ENCODE measurements at regions not wholly inside any gene's neighbourhood (a gene's known extent, or its start where the extent isn't known, plus 50 kb on each side); places are given as distances from the start of the nearest gene placed in this dataset.

DNA sequence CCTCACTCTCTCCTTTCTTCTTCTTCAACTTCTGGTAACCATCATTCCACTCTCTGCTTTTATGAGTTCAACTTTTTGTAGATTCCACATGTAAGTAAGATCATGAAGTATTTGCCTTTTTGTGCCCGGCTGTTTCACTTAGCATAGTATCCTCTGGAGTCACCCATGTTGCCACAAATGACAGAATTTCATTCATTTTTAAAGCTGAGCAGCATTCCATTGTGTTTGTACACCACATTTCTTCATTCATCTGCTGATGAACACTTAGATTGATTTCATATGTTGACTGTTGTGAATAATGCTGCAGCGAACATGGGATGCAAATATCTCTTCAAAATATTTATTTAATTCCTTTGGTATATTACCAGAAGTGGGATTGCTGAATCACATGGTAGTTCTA lies 133.6 kb upstream of the ERBB4 start:
- no peak overlapping the region for H3K4me3 ChIP-seq (ENCODE audit: low read depth, low read length)
- TF ChIP-seq, protein P1, sequence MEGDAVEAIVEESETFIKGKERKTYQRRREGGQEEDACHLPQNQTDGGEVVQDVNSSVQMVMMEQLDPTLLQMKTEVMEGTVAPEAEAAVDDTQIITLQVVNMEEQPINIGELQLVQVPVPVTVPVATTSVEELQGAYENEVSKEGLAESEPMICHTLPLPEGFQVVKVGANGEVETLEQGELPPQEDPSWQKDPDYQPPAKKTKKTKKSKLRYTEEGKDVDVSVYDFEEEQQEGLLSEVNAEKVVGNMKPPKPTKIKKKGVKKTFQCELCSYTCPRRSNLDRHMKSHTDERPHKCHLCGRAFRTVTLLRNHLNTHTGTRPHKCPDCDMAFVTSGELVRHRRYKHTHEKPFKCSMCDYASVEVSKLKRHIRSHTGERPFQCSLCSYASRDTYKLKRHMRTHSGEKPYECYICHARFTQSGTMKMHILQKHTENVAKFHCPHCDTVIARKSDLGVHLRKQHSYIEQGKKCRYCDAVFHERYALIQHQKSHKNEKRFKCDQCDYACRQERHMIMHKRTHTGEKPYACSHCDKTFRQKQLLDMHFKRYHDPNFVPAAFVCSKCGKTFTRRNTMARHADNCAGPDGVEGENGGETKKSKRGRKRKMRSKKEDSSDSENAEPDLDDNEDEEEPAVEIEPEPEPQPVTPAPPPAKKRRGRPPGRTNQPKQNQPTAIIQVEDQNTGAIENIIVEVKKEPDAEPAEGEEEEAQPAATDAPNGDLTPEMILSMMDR (IDR thresholded peaks at IDR 0.05; ENCODE audit: insufficient read depth, low read length, missing control alignments) = no peak
- ChIA-PET POLR2A (no interaction called here), CTCF (no interaction called here)
- DNase-seq (ENCODE audit: low read depth, low spot score) = no peak

DNA sequence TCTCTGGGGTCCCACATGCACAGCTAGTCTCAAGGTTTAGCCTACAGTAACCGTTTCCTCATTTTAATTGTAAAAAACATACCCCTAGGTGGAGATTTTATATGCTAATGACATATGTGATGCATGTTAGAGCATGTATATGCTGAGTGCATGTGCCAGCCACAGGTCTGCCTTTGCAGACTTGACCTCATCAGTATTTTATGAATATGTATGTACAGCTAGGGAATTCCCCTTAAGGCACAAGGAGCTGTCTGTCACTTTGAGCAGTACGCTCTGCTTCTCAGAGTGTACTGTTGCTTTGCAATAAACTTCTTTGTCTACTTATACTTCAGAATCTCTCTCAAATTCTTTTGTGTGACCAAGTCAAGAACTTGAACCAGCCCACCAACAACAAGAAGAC lies 131.2 kb upstream of the ERBB4 start:
- DNase-seq (ENCODE audit: low read depth, low spot score) = no peak
- TF ChIP-seq, protein P1 (IDR thresholded peaks at IDR 0.05; ENCODE audit: insufficient read depth, low read length, missing control alignments) = no peak
- POLR2A ChIA-PET = no interaction called here
- H3K4me3 ChIP-seq (ENCODE audit: low read depth, low read length) = no peak overlapping the region
- CTCF ChIA-PET = no interaction called here

DNA sequence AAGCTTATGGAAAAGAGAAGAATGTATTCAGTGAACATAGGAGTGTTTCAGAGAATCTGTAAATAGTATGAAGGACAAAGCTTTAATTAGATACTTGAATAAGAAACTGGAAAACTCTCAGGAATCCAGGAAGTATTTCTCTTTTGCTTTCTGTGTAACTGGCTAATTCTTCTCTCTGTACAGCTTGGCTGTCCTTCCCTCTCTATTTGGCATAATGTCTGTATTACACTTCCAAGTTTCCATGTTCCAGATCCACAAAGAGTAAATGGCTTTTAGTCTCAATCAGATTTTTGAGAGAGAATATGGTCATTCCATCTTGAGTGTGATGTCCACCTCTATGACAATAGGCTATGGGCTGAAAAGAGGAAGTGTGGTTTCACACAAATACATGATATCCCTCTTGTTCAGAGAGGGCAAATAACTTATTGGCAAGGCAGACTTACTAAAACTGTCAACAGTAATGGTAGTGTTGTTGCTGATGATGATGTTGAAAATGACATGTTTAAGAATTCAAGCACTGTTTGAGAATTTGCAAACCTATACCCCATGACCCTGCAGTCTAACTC lies 129.2 kb upstream of the ERBB4 start:
- TF ChIP-seq, protein P1 (IDR thresholded peaks at IDR 0.05; ENCODE audit: insufficient read depth, low read length, missing control alignments) = no peak
- H3K4me3 ChIP-seq (ENCODE audit: low read depth, low read length) = no peak overlapping the region
- ChIA-PET POLR2A (no interaction called here), CTCF (no interaction called here)
- no peak for DNase-seq (ENCODE audit: low read depth, low spot score)

- ChIA-PET POLR2A (no interaction called here), CTCF (no interaction called here)
- TF ChIP-seq, protein P1 (IDR thresholded peaks at IDR 0.05; ENCODE audit: insufficient read depth, low read length, missing control alignments) = no peak
- no peak overlapping the region for H3K4me3 ChIP-seq (ENCODE audit: low read depth, low read length)
- no peak for DNase-seq (ENCODE audit: low read depth, low spot score)
These were observed 127.3 kb upstream of the ERBB4 start for GRCh38 chr2:212665948-212666347.

DNA sequence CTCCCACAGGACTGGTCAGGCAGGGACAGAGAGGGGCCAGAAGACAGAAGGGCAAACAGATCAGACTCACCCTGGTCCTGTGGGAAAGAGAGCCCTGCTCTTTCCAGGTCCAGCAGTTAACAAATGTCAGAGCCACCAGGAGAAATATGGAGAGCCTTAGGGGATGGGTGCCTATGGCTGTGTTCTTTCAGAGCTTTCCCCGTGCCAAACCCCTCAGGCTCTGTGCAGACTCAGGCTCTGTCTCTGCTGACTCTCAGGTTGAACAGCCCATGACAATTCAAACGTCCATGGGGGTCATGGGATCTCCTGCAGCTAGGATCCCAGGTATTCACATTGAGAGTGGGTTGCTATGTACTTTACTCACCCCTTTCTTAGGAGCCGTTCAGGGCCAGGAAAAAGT lies 120.8 kb upstream of the ERBB4 start:
- H3K4me3 ChIP-seq (ENCODE audit: low read depth, low read length) = no peak overlapping the region
- CTCF ChIA-PET = no interaction called here
- TF ChIP-seq, protein P1 (IDR thresholded peaks at IDR 0.05; ENCODE audit: insufficient read depth, low read length, missing control alignments) = no peak
- no peak for DNase-seq (ENCODE audit: low read depth, low spot score)
- POLR2A ChIA-PET = no interaction called here

- ChIA-PET POLR2A (no interaction called here), CTCF (no interaction called here)
- TF ChIP-seq, protein P1 (IDR thresholded peaks at IDR 0.05; ENCODE audit: insufficient read depth, low read length, missing control alignments) = no peak
- no peak for DNase-seq (ENCODE audit: low read depth, low spot score)
- no peak overlapping the region for H3K4me3 ChIP-seq (ENCODE audit: low read depth, low read length)
These were observed 111.0 kb upstream of the ERBB4 start for GRCh38 chr2:212649646-212650045.

All from AG04449 (cell line).